ENCODE measurements at regions not wholly inside any gene's neighbourhood (a gene's known extent, or its start where the extent isn't known, plus 50 kb on each side); places are given as distances from the start of the nearest gene placed in this dataset.

GRCh38 chr1:177849130-177849529, 120.7 kb downstream of the SEC16B start:
- no peak for TF ChIP-seq POLR2A (IDR thresholded peaks at IDR 0.05)
- no peak for TF ChIP-seq CTCF (IDR thresholded peaks at IDR 0.05)
- intact Hi-C loops (cut with DNase I): no loop called here
- H3K4me1 ChIP-seq (replicated peaks in 1 of 2): no peaks in the 10 kb centered on the region

GRCh38 chr1:177848577-177848976, 121.3 kb downstream of the SEC16B start:
- no peak overlapping the region for H3K4me3 ChIP-seq
- no peak for TF ChIP-seq POLR2A (IDR thresholded peaks at IDR 0.05)
- no peak for TF ChIP-seq CTCF (IDR thresholded peaks at IDR 0.05)
- WGBS, 4 donors: 79 to 84% (median 81%) methylated on average over 4 of the region's 4 CpGs
- no peak for DNase-seq
- no peaks in the 10 kb centered on the region for H3K9me3 ChIP-seq (replicated peaks in 1 of 3)
- H3K4me1 ChIP-seq (replicated peaks in 1 of 2): no peaks in the 10 kb centered on the region
- H3K36me3 ChIP-seq (replicated peaks in 1 of 2): no peaks in the 10 kb centered on the region
- intact Hi-C loops (cut with DNase I): no loop called here
- H3K27ac ChIP-seq: no peak overlapping the region
- H3K27me3 ChIP-seq: no peaks in the 10 kb centered on the region

More at GRCh38 chr1:177849130-177849529, 120.7 kb downstream of the SEC16B start:
- no peaks in the 10 kb centered on the region for H3K9me3 ChIP-seq (replicated peaks in 1 of 3)
- no peaks in the 10 kb centered on the region for H3K36me3 ChIP-seq (replicated peaks in 1 of 2)
- DNase-seq: no peak
- no peak overlapping the region for H3K27ac ChIP-seq
- no peaks in the 10 kb centered on the region for H3K27me3 ChIP-seq
- no peak overlapping the region for H3K4me3 ChIP-seq

- H3K27ac ChIP-seq: no peak overlapping the region
- intact Hi-C loops (cut with DNase I): no loop called here
- no peak overlapping the region for H3K4me3 ChIP-seq
- DNase-seq: no peak
- H3K27me3 ChIP-seq: no peaks in the 10 kb centered on the region
- no peaks in the 10 kb centered on the region for H3K36me3 ChIP-seq (replicated peaks in 1 of 2)
- WGBS, 4 donors: 75 to 81% (median 78%) methylated on average over 2 to 5 of the region's 5 CpGs
- no peaks in the 10 kb centered on the region for H3K4me1 ChIP-seq (replicated peaks in 1 of 2)
- H3K9me3 ChIP-seq (replicated peaks in 1 of 3): no peaks in the 10 kb centered on the region
- TF ChIP-seq POLR2A (IDR thresholded peaks at IDR 0.05): no peak
- TF ChIP-seq CTCF (IDR thresholded peaks at IDR 0.05): no peak
Observed at GRCh38 chr1:177847843-177848242, 122.0 kb downstream of the SEC16B start.

GRCh38 chr1:177838907-177839485, 130.9 kb downstream of the SEC16B start:
- no peaks in the 10 kb centered on the region for H3K4me1 ChIP-seq (replicated peaks in 1 of 2)
- H3K27ac ChIP-seq: no peak overlapping the region
- no peaks in the 10 kb centered on the region for H3K36me3 ChIP-seq (replicated peaks in 1 of 2)
- 45 to 69% (median 61%) methylated on average over 7 to 8 of the region's 8 CpGs for WGBS, 4 donors
- H3K27me3 ChIP-seq: no peaks in the 10 kb centered on the region
- no peak overlapping the region for H3K4me3 ChIP-seq
- no peak for TF ChIP-seq CTCF (IDR thresholded peaks at IDR 0.05)
- TF ChIP-seq POLR2A (IDR thresholded peaks at IDR 0.05): no peak
- no peaks in the 10 kb centered on the region for H3K9me3 ChIP-seq (replicated peaks in 1 of 3)
- DNase-seq: no peak
- intact Hi-C loops (cut with DNase I): no loop called here

Measured in adrenal gland (tissue), 9 donors.